Myocyte (in vitro differentiated cells): ENCODE measurements at regions not wholly inside any gene's neighbourhood (a gene's known extent, or its start where the extent isn't known, plus 50 kb on each side); places are given as distances from the start of the nearest gene placed in this dataset.

ENCODE experiments used
- DNase-seq: peaks from one replicate; pipeline ENCODE4 v3.0.0-alpha.2; 2012; ENCODE audit warnings: low read depth

GRCh38 chr13:76711550-76712182 lies 174.5 kb downstream of the KCTD12 start:
- DNase-seq, result peak; percentile 86

DNA sequence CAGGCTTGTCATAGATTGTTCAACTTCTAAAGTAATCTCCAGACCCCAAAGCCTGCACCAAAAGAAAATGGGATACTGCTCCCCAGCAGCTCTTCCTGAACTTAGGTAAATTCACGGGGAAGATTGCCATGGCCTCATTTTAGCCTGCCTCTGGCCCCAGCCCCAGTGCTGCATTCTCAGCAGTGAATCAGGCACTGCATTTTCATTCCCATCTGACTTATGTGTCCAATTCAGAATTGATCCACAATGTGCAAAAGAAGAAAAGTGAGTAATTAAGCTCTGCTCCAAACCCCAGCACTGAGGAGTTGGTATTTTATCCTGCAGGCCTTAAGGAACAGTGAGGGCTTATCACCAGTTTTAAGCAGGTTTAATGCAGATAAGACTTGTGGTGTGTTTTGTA lies 176.4 kb downstream of the KCTD12 start:
- no peak for DNase-seq

DNA sequence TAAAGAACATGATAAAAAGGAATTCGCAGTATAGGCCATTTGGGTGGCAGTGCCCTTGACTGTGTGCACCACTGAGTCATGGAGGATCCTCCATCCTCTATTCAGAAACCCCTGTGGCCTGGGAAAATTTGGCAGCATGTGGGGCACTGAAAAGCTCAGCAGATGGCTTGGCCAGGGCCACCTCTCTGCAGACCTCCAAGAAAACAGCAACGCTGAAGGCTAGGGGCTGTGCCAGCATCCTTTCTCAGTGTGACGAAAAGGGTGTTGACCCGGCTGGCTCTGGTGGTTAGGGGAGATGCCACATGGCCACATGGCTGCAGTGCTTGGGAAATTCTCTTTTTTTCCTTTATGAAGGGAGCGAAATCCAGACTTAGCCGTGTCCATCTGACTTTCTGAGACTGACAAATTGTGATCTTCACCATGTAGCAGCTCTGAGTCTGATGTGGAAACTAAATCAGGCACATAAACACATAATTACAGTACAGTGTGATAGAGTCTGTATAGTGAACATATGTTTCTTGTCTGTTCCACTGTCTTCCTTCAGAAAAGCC lies 178.0 kb downstream of the KCTD12 start:
- peak; percentile 10 for DNase-seq

- DNase-seq, result peak; percentile 12
Measured at GRCh38 chr13:76707360-76707759, 178.8 kb downstream of the KCTD12 start.

DNA sequence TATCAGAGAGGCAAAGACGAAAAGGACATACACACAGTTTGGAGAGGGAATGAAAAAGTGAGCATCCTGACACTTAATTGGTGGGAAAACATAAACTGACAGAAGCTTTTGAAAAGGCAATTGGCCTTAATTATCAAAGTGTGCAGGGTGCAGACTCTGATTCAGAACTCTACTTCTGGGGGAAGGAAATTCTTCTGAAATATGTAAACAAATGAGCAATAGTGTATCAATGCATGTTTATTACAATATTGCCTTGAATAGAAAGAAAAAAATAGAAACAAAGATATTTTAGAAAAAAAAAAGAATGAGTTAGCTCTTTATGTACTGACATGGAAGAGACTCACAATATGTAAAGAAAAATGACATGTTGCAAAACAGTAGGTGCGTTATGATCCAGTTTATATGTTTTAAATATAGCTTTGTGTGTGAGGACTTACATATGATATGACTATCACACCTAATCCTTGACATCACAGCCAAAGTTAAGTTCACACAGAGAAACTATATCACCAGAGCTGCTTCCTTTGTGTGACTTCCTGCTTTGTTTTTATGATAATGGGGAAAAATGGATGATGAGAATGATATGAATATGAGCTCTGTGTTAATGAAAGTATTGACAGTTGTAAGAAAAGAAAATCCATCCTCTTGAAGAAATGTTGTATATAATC lies 182.4 kb downstream of the KCTD12 start:
- DNase-seq, result no peak

DNA sequence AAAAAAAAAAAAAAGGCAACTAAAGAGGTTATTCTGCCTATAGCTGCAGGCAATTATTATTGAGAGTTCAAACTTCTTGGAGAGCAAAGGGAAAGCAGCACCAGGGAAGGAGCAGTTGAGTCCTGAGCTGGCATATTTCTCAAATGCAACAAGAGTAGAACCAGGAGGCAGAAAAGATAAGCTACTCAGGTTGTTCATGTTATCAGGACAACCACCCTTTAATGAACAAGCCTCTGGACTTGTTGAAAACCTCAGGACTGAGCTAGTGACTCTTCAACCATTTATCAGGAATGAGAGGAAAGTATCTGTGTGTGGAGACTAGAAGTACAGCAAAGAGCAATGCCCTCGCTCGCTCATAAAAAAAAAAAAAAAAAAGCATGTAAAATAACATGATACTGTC lies 183.0 kb downstream of the KCTD12 start:
- no peak for DNase-seq

DNA sequence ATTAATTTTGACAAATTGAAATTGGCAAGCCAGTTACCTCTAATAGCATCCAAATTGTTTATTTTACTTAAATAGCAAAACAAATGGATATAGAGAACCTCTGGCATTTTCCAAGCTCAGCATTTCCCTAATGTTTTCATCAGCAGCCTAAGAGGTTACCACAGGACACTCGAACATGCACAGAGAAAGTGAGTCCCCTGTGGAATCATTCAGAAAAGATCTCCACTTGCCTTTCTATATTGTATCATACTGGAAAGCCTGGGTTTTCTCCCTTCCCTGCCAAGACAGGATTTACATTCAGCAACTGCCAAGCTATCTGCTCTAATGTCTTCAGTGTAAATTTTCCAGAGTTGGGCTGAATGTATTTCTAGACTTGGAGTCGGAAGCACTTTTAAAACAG lies 188.9 kb downstream of the KCTD12 start:
- peak; percentile 19 for DNase-seq

- peak; percentile 54 for DNase-seq
Measured at GRCh38 chr13:76696370-76696769, 189.8 kb downstream of the KCTD12 start.

- DNase-seq, result no peak
Measured at GRCh38 chr13:76693086-76693485, 193.1 kb downstream of the KCTD12 start.

- no peak for DNase-seq
Measured at GRCh38 chr13:76692346-76692745, 193.9 kb downstream of the KCTD12 start.

GRCh38 chr13:76690611-76691010 lies 195.6 kb downstream of the KCTD12 start:
- DNase-seq, result no peak

DNA sequence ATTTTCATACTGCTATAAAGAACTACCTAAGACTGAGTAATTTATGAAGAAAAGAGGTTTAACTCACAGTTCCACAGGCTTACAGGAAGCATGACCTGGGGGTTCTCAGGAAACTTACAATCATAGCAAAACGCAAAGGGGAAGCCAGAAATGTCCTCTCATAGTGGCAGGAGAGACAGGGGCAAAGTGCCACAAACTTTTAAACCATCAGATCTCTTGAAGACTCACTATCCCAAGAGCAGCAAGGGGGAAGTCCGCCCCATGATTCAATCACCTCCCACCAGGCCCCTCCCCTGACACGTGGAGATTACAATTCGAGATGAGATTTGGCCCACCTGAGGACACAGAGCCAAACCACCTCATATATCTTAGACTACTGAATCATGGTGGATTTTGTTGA lies 198.7 kb downstream of the KCTD12 start:
- DNase-seq, result no peak

DNA sequence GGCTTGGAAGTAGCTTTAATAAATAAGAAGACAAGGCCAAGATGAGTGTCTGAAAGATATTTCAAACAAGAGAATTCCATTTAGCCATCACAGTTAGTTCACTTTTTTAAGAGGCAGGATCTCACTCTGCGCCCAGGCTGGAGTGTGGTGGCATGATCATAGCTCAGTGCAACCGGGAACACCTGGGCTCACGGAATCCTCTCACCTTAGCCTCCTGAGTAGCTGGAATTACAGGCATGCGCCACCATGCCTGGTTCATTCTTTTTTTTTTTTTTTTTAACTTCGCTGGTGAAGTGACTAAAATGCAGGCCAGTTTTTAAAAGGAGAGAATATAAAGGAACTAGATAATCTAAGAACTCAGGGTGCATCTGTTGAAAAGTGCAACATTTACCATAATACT lies 200.3 kb downstream of the KCTD12 start:
- no peak for DNase-seq

DNA sequence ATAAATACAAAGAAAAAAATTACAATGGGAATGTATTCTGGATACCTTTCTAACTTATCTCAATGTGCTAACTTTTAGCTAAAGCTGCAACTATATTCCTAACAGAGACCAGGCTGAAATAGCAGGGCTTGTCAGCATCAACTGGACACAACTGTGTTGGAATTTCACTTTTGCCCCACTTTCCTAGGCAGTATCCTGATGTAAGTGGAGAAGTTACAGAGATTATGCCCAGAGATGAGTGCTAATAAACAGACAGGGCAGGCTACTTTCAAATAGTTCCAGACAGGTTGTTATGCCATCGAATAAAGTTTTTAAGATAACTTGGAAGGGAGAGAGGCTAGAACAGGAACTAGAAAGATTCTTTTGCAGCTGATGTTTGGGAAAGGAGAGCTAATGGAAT lies 201.9 kb downstream of the KCTD12 start:
- DNase-seq, result no peak

GRCh38 chr13:76683854-76684253 lies 202.4 kb downstream of the KCTD12 start:
- no peak for DNase-seq

DNA sequence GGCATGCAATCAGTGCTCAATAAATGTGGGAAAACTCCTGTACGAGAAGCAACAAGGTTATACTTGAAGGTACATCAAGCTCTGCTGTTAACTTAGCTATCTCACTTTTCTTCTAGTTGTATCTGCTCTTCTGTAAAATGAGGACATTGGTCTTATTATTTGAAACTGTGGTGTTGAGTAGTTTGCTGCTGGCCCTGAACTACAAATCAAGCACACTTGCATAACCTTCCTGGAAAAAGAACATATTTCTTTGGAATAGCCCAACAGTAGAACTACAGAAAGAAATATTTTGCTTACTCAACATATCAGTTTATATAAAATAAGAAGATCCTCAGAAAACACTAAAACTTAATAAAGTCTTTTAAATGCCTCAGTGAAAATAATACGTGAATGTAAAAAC lies 203.0 kb downstream of the KCTD12 start:
- DNase-seq, result no peak

DNA sequence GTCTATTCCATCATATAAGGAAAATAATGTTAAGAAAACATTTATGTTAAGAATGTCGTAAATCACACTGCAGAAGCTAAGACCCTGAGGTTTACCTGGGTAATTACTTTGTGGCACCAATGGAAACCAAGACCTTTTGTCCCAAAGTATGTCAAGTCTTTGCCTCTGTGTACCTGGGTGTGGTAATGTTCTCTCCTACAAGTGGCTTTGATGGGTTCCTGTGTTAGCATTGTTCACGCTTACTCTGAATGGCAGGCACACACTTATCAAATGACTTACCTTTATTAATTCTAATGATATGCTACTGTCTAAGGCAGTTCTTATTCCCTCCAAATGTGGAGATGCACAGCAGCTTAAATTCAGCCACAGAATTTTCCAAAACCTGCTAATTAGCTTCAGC lies 206.1 kb downstream of the KCTD12 start:
- no peak for DNase-seq

DNA sequence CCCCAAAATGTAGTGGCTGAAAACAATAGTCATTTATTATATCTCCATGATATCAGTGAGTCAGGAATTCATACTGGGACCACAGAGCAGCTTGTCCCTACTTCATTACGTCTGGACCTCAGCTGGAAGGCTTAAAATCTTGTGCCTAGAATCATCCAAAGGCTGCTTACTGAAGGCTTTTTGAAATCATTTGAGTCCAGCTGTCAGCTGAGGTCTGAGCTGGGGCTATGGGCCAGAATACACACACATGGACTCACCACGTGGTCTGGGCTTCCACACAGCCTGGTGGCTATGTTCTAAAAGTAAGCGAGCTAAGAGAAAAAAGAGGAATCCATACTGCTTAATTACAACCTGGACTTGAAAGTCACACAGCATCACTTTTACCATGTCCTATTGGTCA lies 209.2 kb downstream of the KCTD12 start:
- peak; percentile 94 for DNase-seq

DNA sequence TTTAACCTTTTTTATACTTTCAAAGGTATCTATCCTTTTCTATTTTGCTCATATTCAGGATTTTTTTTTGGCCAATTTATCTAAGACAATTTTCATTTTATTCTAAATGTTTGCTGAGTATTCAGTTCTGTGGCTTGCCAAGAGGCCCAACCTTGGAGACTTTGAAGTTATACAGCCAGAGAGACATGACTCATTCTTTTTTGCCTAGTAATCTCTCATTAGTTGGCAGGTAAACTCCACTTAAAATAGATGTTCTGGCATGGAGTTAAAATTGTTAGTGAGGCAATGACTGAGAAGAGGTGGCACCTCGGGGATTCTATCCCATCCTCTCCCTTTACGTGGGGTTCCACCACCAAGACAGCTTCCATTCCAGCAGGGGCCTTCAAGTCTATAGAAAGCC lies 213.8 kb downstream of the KCTD12 start:
- DNase-seq, result peak; percentile 27

DNA sequence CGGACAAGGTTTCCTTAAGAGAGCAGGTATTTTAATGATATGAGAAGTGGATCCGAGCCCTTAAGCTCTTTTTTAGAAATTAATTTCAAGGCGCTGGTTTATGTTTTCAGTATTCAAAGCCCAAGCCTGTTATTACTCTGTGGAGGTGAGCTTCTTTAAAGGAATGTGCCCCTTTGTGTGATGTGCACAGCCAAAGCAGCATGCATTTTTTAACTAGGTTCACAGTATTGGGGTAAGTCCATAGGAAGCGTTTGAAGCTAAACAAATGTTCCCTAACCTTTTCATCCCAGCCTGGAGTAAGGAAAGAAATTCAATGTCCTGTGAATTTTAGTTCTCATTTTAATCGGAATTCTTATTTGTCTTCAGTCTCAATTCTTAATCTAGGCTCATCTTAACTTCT lies 217.5 kb downstream of the KCTD12 start:
- DNase-seq, result no peak

DNA sequence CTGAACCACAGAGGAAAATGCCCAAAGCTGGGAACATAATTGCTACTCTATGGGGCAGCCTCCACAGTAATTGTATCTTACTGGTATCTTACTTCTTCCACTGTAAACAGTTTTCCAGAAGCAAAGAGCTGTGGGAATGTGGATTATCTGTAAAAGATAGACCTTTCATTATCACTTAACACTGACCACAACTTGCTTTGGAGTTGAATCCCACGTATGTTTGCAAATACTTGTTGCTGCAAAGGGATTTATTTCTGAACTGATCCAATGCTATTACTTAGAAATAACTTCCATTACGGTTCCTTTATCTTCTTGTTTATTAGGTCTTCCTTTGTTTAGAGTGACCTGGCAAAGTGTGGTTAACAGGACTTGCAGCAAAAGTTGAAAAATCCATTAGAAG lies 218.1 kb downstream of the KCTD12 start:
- no peak for DNase-seq

- DNase-seq, result peak; percentile 70
Measured at GRCh38 chr13:76667551-76667950, 218.7 kb downstream of the KCTD12 start.
